GM19438 (cell line): ENCODE measurements at regions not wholly inside any gene's neighbourhood (a gene's known extent, or its start where the extent isn't known, plus 50 kb on each side); places are given as distances from the start of the nearest gene placed in this dataset.

Experiments
- ATAC-seq: cut with Tn5 transposase; IDR thresholded peaks from one replicate; pipeline ENCODE4 v1.9.1; 2021; ENCODE audit warnings: low read depth; ENCODE audit not compliant: unreplicated experiment

DNA sequence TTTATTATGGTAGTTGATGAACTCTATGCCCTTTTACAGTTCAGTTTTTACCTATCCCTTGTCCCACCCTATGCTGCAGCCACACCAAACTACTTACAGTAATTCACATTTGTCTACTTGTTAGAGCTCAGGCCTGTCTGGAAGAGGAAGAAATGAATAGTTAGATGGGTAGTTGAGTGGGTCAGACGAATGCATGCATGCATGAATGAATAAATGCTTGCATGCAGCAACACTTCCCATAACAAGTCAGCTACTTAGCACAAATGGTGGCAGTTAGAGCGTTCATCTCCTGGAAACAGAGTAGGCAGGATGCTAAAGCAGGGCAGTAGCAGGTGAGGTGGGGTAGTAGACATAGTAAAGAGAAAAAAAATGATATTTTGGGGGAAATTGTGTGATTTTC is 322.3 kb downstream of the NDFIP2 start:
- ATAC-seq, result no peak

GRCh38 chr13:79802389-79803085 is 321.6 kb downstream of the NDFIP2 start:
- ATAC-seq, result no peak

DNA sequence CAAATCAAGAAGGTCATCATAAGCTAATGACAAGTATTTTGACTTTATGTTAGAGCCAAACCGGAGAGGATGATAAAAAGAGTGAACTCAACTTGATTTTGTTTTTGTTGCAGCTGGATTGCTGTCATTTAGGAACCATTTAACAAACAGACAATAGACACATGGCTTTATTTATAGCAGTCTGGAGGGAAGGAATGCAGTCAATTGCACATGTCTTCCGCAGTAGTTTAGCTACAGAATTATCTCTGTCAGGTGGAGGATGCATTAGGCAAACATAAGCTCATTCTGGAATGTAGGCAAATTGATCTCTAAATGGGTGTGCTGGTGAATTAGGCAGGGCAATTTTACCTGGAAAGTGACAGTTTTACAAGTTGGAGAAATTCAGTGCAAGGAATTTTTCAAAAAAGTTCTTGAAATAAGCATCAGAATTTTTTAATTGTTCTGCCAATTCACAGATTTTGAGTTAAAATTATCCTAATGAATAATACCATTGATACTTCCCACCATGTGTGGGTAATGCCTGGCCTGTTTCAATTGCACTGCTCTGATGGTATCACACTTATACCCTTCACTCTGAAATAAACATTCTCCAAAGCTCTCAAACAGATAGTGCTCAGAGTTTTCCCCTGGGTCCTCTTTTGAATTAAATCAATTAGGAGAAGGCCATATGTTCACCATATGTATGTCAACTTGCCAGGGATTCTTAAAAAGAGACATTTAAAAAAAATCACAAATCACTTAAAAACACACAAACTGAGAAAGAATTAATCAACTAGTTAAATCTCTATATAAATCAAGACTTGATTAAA is 318.3 kb downstream of the NDFIP2 start:
- no peak for ATAC-seq

DNA sequence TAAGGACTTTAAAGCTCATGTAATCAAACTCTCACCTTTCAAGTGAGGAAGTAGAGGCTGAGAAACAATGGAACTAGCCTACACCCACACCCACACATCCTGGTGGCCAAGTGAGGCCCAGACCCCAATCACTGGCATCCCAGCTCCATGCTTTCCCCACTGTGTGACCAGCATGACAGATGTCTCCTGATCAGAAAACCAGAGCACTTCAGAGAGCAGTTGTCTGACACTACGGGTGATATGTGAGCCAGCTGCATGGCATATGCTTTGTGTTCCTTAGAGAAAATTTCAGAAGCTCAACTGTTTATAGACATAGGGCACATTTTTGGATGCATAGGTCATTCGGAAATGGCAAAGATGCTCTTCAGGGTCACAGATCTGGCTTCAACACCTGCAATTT is 315.2 kb downstream of the NDFIP2 start:
- no peak for ATAC-seq

GRCh38 chr13:79794931-79795330 is 314.0 kb downstream of the NDFIP2 start:
- no peak for ATAC-seq

- ATAC-seq, result no peak
Observed at GRCh38 chr13:79792716-79793115, 311.8 kb downstream of the NDFIP2 start.

GRCh38 chr13:79791471-79792042 is 310.6 kb downstream of the NDFIP2 start:
- no peak for ATAC-seq

DNA sequence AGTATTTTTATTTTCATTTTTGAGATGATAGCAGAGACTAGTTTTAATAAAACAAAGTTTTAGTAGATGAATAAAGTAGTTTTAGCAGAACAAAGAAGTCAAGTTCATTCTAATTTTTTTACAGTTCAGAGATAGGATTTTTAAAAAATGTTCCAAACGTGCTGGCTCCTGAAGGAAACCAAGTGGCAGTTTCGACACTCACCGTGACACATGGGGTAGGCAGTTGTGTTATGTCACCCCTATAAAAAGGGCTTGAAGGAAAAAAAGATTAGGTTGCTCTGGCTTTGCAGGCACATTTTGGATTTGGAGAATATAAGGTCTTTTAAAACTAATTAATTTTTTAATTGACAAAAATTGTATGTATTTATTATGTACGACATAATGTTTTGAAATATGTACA is 305.2 kb downstream of the NDFIP2 start:
- no peak for ATAC-seq

DNA sequence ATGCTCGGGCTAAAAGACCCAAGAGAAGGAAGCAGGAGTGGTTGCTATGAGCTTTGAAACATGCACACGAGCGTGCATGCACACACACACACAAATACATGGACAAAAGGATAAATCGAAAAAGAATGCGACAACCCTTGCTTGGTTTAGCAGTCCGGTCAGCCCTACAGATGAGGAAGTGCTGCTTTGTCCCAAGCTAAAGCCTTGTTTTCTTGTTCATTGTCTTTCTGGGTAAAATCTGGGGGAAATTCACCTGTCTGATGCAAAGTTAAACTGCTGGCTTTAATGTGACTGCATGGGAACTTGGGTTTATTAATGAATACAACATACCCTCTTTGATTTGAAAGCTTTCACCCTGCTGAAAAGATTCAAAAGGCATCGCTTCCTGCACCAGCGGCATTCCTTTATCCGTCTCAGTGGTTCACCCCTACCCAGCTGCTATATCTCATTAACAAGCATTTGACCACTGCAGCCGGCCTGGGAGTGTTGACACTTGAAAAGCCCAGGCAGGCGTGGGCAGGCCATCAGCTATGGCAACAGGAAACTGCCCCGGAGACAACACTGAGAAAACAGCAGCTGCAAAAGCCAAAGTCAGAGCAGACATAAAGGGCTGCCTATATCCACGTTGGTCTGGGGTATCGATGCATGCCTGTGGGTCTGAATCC is 301.7 kb downstream of the NDFIP2 start:
- ATAC-seq, result no peak

- ATAC-seq, result no peak
Observed at GRCh38 chr13:79781829-79782540, 301.0 kb downstream of the NDFIP2 start.

DNA sequence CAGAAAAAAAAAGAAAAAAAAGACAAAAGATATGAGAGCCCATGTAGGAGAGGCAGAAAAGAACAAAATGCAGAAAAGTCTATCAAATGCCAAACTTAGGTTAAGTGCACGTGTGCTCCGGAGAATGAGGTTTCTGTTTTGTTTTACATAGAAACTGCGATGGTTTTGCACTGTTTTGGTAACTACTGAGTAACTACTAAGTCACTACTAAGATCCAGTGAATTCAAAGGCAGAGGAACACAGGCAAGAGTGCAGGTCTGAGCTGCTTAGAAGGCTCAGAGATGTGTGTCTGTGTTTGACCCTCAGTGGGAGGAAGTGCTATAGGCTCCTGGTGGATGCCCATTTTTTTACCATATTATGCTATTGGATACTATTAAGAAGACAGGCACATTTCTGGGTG is 299.3 kb downstream of the NDFIP2 start:
- ATAC-seq, result no peak

DNA sequence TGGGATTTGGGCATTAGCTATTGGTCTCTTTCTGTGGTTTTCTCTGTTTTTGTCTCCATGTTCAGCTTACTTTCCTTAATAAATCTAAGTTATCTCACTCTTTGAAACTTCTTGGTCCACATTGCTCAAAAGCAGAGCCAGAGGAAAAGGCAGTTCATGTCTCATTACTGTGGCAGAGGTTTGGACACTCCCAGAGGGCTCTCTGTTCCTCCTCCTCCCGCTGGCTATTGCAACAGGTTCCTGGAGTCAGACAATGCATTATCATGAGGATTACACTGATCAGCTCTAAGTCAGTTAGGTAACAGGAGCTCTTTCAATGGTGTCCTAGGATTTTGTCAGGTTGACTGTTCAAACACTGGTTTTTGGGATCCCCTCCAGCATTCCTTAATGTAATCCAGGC is 298.8 kb downstream of the NDFIP2 start:
- no peak for ATAC-seq

DNA sequence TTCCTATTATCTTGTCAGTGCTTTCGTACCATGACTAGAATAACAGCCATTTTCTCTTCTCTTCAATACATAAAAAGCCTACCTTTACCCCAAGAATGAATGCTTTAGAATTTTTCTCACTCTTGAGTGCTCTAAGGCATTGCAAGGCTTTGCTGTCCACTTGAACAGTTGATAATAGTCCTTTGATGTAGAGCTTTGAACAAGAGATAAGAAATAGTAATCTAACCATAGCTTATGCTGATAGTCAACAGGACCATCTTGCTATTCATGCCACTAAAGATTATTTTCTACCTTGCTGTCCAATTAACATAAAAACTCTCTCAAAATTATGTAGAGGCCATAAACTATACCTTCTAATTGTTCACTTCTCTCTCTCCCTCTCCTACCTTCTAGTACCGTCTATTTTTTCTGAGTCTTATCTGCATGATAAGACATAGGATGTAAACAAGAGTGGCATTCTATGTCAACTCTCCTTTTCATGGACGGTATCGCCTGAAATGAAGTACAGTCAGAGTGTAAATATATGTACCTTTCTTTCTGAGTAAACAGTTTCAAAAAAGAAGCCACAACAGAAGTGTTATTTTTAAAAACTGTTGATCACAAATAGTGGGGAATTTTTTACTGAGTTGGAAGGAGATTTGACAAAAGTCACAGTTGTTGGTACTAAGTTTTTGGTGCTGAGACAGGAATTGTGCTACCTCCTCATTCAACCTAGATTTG is 297.9 kb downstream of the NDFIP2 start:
- no peak for ATAC-seq

DNA sequence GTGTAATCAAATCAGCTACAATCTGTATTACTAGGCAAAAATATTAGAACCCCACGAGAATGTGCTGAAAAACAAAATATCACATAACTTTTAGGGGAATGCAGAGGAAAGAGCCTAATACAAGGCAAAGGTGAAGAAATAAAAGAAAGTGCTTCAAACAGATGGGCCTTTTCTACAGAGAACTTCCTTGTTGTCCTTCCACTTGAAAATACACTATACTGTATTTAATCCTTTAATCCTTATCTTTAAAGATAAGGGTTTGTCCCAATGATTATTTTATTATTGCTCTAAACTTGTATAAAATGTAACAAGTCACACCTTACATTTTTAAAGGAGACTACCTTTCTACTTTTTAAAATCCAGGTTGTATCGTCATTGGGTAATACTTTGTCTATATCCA is 296.5 kb downstream of the NDFIP2 start:
- no peak for ATAC-seq

GRCh38 chr13:79776531-79777295 is 295.8 kb downstream of the NDFIP2 start:
- ATAC-seq, result no peak

DNA sequence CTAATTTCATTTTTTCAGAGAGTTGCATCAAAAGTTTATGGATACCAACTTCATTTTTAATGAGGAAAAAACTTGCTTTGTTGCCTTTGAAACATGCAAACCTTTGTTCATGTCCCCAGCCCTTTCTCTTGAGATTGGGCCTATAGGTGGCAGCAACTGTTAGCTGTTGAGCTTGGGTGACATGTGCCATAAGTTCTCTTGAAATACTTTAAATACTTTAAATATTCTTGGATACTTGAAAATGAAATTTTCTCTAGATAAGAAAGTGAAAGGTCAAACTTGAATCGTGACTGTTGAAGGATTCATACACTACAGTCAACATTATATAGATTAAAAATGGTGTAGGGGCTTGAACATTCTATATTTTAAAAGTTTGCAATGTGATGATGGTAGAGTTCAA is 294.9 kb downstream of the NDFIP2 start:
- no peak for ATAC-seq

DNA sequence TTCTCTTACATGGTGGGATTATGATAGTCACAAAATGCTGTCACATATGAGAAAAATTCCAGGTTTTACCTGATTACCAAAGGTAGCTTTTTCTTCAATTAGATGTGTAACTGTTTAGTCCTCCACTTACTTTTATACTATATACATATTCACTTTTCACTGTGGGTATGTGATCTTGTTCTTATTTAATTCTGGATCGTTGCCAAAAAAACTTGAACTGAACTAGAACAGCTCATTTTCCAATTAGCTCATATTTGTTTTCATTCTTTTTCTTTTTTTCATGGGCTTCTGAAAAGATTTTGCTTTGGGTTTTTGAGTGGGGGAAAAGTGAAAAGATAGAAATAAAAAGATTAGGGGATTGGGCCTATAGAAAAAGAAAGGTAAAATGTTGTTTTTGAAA is 291.9 kb downstream of the NDFIP2 start:
- ATAC-seq, result no peak

GRCh38 chr13:79771493-79771892 is 290.5 kb downstream of the NDFIP2 start:
- no peak for ATAC-seq

DNA sequence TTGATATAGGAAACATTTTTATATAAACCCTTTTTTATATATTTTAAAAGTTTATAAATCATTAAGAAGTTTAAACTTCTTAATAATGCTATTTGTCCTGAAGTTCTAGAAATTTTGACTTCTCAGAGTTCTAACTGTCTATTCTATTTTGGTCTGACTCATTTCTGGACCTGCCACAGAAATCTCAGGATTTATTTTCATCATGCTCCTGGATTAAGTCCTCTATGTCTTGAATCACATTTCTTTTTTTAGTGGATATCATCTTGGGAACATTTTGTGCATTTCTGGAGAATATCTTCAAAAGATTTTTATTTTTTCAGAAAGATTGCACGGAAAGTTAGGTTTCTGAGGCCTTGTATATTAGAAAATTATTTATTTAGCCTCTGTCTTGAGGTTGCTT is 289.1 kb downstream of the NDFIP2 start:
- ATAC-seq, result no peak
